Cardiac fibroblast (primary cell): ENCODE measurements at regions not wholly inside any gene's neighbourhood (a gene's known extent, or its start where the extent isn't known, plus 50 kb on each side); places are given as distances from the start of the nearest gene placed in this dataset.

Source experiments
- DNase-seq, 2 donors: peaks; one replicate each; pipeline versions ENCODE4 v3.0.0 to v3.0.0-alpha.2; 2010; ENCODE audit warnings: low read depth in 2 of 2
- H3K4me3 ChIP-seq, 2 donors: replicated peaks in 1 of 2; 1 replicate in 1 of 2; 2 replicates in 1 of 2; pipeline ENCODE4 v1.5.1; 2011; ENCODE audit warnings: low read depth in 2 of 2, low read length in 2 of 2, mild to moderate bottlenecking in 2 of 2, moderate library complexity in 1 of 2
- CTCF ChIP-seq: IDR thresholded peaks from one replicate; pipeline ENCODE4 v1.5.1; 2011; ENCODE audit warnings: low read depth, mild to moderate bottlenecking, low read length, inconsistent platforms

DNA sequence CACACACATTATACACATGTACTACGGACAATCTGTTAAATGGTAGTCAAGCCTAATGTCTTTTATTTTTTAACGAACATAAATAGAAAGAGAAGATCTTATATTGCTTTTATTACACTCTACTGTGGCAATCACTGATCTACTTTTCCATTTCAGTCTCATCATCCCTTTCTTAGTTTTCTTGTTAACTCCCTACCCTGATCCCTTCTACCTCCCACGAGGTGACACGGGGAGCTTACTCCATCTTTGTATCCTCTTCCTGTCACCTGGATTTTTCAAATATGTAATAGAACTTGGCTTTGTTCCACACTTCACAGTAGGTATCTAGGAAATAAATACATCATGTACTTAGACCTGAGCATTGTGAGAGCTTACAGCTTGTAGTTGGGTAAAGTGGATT, 211.0 kb downstream of the PIK3R1 start:
- no peak overlapping the region for H3K4me3 ChIP-seq
- no peak for TF ChIP-seq CTCF
- DNase-seq, result no peak

DNA sequence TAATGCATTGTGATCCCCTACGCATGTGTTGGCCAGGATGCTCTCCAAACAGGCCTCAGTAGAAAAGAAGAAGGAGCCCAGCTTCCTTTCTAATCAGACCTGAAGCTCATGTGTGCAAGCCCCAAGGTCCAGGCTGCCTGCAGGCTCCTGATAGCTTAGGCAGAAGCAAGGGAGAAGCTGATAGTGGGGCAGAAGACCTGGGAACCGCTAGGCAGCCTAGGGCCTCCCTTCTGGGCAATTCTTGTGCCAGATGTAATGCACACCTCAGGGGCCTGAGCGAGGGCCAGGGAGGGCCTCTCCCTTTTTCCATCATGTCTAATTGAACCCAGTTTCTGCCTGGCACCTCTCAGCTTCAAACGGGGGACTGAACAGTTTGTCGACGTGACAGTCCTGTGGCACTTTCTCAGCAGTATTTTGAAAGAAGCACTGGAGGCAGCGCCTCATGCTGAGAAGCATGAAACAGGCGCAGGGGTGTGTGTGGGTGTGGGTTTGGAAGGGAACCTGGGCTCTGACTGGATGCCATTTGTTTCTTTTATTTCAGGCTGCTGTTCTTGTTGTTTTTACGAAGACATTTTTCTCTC, 212.8 kb downstream of the PIK3R1 start:
- H3K4me3 ChIP-seq, result no peak overlapping the region
- no peak for TF ChIP-seq CTCF
- DNase-seq, result no peak

DNA sequence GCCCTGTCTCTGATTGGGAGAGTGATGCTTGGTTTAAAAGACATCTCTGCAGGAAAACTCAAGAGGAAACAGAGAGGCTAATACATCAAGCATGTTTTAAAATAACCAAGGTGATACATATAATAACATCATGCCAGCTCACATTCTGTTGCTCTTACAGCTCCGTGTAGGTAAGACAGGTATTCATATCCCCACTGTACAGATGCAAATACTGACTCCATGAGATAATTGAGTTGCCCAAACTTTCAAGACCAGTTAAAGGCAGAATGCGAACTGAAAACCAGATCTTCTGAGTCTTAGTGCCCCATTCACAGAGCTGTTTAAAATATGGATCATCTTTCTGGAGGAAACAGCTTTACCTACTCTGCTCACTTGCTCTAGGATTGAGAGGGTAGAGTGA, 214.0 kb downstream of the PIK3R1 start:
- no peak for DNase-seq
- H3K4me3 ChIP-seq, result no peak overlapping the region
- TF ChIP-seq CTCF, result no peak

DNA sequence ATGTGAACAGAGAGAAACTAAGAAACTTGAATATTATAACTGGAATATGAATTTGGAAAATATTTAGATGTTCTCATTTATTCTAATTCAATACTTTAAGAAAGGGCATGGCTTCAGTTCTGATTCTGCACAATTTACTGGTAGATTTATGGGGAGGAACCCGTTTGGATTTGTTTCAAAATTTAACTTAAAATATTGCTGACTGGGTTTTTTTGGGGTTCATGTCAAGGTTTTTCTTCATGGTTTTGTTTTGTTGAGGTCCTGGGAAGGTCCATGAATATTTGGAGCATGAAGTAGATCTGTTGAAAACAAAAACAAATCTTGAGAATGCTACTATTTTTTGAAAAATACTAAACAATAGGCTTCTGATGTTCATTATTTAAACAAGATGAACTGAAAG, 214.7 kb downstream of the PIK3R1 start:
- DNase-seq, result no peak
- no peak overlapping the region for H3K4me3 ChIP-seq
- no peak for TF ChIP-seq CTCF

GRCh38 chr5:68431186-68431585, 215.6 kb downstream of the PIK3R1 start:
- no peak overlapping the region for H3K4me3 ChIP-seq
- no peak for DNase-seq
- TF ChIP-seq CTCF, result no peak

GRCh38 chr5:68431601-68432337, 216.2 kb downstream of the PIK3R1 start:
- no peak overlapping the region for H3K4me3 ChIP-seq
- no peak for TF ChIP-seq CTCF
- no peak for DNase-seq
